HG03039 (cell line): ENCODE measurements at regions not wholly inside any gene's neighbourhood (a gene's known extent, or its start where the extent isn't known, plus 50 kb on each side); places are given as distances from the start of the nearest gene placed in this dataset.
"Not testable (repeated sequence)": the region's sequence is repeated elsewhere in the genome, so short reads cannot be mapped to it uniquely, and the experiment has no call there.

Experiments
- ATAC-seq: cut with Tn5 transposase; IDR thresholded peaks from one replicate; pipeline ENCODE4 v1.9.1; 2021; ENCODE audit warnings: mild to moderate bottlenecking, moderate library complexity; ENCODE audit not compliant: unreplicated experiment

DNA sequence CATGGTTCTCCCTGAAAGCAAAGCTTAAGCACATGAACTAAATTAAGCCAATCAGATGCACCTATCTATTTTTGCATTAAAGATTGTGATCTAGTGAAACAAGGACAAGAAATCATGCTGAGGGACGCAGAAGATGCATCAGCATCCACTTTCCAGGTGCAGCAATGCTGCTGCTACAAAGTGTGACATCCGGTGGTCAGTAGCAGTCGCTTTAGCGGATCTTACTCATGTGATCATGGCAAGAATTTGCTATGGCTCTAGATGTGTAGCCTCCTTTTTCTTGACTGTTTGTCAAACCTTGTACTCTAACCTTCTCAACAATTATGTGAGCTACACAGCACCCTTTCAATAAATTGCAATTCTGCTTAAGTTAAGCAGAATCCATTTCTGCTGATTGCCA is 126.8 kb upstream of the SMLR1 start:
- ATAC-seq, result no peak

DNA sequence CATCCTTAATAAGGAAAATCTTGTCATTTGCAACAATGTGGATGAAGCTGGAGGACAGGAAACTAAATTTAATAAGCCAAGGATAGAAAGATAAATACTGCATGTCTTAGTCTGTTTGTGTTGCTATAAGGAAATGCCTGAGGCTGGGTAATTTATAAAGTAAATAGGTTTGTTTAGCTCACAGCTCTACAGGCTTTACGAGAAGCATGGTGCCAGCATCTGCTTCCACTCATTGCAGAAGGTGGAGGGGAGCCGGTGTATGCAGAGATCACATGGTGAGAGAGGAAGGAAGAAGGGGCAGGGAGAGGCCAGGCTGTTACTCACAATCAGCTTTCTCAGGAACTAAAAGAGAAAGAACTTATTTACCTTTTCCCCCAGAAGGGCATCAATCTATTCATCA is 118.9 kb upstream of the SMLR1 start:
- ATAC-seq, result no peak

DNA sequence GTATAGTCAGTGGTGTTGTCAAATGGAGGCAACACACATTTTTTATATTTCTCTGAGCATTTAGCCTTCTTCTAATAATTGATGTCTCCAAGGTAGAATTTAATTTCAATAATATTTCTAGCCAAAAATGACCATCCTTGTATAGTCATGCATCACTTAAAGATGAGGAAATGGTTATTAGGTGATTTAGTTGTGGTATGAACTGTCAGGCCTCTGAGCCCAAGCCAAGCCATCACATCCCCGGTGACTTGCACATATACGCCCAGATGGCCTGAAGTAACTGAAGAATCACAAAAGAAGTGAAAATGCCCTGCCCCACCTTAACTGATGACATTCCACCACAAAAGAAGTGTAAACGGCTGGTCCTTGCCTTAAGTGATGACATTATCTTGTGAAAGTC is 115.6 kb upstream of the SMLR1 start:
- not testable (repeated sequence) for ATAC-seq

DNA sequence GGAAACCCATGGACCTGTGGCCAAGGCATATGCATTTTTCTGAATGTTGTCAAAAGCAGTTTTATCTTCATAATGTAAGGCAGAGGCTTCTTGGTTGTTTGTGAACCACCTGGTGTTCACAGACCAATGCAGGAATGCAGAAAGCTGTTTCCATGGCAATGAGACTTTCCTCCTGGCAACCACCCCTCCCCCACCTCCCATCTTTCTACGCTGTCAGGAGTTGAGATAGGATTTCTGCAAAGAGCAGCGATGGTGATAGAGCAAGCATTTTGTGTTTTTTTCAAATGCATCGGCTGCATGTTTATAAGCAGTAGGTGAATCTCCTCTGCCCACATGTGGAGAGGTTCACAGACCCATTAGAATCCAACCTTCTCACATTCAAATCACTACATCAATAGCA is 114.1 kb upstream of the SMLR1 start:
- ATAC-seq, result no peak

DNA sequence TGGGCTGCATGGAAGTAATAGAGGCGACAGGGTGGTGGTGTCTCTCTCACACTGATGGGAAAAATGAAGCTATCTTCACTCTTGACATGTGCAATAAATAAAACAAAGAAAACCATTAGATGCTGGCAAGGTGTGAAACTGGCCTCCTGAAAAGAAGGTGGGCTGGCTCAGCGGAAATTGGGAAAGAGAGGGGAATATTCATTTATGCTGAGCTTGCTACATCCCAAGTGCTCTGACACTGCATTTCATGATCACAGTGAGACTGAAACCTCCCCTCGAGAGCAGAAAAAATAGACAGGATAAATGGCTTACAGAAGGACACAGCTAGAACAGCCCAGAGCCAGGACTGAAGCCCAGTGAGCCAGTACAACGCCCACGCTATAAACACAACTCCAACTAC is 112.1 kb upstream of the SMLR1 start:
- no peak for ATAC-seq

DNA sequence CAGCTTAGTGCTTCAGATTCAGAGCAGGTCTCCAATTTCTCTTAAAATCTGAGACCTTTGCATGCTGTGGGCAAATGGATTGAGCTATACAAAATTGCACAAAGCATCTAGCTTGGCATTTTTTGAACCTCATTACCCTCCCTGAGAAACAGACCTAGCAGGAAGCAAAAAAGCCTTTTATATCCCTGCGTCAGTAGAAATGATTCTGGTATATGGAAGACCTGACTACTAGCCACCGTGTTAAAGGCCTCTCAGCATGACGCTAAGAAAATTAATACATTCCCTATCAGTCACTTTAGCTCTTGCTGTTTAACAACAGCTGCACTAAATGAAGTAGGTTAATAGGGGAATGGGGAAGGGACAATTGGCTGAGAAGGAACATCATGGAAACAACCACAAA is 110.7 kb upstream of the SMLR1 start:
- ATAC-seq, result no peak

DNA sequence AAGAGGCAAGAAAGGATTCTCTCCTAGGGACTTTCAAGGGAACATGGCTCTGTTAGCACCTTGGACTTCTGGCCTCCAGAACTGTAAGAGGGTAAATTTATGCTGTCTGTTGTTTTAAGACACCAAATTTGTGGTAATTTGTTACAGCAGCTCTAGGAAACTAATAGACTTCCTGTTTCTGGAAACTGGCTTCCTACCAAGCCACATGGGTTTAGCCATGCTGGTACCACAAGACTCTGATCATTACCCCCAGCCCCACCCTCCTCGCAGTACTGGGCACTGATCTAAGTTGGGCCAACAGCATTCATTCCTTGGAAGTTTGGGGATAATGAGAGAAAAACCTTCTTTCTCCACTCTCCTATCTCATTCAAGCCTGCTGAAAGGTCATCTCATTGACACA is 109.5 kb upstream of the SMLR1 start:
- ATAC-seq, result no peak

DNA sequence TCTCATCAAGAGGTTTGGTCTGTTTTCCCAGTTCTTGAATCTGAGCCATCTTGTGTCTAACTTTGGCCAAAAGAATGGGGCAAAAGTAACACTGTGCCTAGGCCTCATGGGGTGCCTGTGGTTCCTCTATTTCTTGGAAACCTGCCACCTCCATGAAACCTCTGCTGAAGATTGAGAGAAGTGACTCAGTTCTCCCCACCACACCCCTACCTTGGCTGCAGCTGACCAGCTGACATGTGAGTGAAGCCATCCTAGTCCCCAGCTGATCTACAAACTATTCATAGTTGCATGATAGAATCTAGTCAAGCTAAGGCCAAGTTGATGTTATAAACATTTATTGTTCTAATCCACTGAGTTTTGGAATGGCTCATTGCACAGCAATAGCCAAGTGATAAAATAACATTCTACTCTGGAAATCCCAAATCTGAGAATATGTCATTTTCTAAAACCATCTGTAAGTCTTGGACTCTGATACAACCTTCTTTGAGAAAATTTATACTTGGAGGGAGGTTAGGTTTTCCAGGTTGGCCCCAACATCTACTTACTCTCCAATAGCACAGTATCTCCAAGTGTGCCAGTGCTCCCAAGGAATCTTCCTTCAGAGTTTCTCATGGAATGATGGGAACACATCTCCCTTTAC is 107.0 kb upstream of the SMLR1 start:
- no peak for ATAC-seq

DNA sequence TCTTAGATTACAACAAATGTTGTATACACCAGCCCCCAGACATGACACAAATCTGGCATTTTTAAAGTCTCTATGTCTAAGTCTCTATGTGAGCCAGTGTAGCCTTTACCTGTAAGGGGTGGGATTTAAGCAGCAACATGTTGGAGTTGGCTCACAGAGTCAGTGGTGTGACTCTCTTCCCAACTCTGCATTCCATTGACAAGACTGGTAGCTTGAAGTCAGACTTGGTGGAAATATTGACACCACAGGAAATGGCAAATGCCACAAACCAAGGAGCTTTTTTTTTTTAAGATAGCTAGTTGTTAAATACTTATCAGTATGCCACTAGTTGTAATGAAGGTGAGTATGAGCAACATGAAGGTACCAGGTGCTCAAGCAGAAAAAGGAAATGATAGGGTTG is 103.1 kb upstream of the SMLR1 start:
- ATAC-seq, result no peak

DNA sequence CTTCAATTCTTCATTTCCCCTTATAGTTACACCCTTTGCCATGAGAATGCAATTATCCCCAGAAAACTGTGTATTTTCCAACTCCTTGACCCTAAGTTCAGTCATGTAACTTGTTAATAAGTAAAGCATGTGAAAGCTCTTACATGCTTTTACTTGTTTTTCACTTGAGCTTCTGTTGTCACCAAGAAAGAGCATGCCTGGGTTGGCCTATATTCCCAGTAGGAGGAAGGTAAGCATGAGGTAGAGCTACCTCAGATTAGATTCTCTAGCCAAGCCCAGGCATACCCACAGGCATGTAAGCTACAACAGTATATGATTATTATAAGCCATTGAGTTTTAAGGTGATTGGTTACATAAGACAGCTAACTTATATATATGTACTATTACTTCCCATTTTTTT is 101.7 kb upstream of the SMLR1 start:
- ATAC-seq, result no peak

DNA sequence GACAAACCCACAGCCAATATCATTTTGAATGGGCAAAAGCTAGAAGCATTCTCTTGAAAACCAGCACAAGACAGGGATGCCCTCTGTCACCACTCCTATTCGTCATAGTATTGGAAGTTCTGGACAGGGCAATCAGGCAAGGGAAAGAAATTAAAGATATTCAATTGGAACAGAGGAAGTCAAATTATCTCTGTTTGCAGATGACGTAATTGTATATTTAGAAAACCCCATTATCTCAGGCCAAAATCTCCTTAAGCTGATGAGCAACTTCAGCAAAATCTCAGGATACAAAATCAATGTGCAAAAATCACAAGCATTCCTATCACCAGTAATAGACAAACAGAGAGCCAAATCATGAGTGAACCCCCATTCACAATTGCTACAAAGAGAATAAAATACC is 99.1 kb upstream of the SMLR1 start:
- ATAC-seq, result not testable (repeated sequence)

DNA sequence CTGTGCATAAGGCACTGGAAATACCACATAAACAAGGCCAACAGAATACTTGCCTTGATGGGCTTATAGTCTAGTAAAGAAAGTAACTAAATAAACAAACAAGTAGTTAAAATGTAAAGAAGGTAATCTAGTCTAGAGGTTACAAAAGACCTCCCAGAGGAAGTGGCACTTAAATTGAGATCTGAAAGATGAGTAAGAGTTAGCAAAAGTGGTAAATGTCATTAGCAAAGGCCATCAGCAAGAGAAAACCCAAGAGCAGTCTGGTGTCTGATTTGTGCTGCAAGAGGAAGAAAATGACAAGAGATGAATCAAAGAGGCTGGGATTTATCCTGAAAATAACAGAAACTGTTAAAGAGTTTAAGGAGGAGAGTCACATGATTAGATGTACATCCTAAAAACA is 96.6 kb upstream of the SMLR1 start:
- no peak for ATAC-seq

DNA sequence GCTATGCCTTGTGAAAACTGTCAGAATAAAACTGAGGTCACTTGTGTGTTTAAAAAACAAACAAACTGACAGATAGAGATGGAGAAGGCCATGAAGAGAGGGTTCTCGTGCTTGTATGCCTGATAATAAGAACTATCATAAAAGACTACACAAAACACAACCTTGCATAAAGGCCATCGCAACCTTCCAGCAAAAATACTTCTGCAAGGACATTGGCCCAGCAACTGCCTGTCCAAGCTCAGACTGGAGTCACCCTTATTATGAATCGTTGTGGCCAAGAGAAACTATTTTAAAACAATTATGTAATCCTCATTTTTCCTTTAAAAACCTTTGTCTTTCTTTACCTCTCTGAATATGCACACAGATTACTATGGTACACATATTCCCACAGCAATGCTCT is 93.0 kb upstream of the SMLR1 start:
- ATAC-seq, result no peak

DNA sequence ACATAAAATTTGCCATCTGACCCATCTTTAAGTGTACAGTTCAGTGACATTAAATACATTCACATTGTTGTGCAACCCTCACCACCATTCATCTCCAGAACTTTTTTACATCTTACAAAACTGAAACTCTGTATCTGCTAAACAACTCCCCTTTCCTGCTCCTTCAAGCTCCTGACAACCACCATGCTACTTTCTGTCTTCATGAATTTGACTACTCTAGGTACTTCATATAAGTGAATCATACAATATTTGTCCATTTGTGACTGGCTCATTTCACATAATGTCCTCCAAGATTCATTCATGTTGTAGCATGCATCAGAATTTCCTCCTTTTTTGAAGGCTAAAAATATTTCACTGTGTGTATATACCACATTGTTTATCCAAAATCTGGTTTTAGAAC is 86.9 kb upstream of the SMLR1 start:
- ATAC-seq, result no peak

DNA sequence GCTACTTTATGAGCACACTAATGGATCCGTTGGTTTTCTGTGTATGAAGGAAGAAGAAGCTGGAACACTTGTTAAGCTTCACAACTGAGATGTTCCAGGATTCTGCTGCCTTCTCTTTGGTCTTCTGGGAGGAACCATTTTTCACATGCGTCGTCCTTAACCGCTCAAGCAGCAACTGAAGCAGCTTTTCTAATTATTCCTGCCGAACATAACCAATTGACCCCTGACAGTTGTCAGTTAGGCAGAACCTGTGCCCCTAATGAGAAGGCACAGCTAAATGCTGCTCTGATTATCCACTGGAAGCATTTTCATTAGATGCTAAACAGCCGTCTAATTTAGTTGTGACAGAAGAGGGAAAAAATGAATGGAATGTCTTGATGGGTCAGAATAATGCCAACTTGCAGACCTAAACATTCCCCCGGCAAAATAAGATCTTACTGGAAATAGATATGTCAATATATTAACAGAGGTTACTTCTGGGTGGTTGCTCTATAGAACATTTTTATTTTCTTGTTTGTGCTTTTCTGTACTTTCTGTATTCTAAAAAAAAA is 85.0 kb upstream of the SMLR1 start:
- no peak for ATAC-seq

DNA sequence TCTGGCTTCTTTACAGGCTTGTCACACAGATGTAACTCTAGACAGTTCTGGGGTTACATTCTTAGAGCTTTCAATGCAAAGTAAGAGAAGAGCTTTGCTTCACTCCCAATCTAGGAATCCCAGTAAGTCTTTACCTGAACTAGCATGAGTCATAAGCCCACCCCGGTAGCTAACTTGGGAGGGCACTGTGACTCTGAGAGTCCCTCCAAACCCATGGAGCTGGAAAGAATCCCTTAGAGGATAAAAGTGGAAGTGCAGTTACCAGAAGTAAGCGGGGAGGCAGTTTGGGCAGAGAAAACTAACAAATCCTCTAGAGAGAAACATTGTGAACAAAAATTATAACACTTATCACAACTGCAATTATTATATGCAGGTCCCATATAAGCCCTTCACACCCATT is 84.0 kb upstream of the SMLR1 start:
- no peak for ATAC-seq

DNA sequence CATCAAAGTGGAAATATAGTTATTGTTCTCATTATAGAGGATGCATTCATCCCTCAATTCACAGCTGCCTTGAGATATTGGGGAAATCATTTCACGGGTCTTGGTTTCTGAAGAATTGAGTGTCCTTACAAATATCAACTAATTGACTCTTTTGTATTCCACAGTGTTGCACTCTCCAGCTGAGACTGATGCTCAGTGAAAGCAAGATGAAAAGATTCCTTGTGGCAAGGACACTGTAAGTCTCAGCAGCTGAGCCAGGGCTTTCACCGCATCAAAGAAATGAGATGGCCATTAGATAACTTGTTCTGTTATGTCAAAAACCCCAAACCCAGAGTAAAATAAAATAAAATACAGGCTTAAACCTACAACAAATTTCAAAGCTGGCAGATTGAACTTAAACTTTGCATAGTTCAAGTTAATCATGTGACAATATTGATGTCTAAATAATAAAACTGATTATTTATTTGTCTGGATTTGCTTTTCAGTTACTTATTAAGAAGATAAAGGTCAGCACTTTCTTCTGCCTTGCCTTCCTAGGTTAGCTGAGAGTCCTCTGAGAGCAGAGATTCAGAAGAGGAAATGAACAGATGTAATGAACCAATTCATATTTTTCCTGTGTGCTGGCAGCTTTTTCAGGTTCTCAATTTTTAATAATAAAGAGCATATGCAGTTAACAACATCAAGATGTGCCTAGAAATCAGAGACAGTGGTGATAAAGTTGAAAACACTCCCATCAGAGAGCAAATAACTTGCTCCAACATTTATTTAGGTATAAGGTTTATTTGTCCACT is 82.4 kb upstream of the SMLR1 start:
- no peak for ATAC-seq

DNA sequence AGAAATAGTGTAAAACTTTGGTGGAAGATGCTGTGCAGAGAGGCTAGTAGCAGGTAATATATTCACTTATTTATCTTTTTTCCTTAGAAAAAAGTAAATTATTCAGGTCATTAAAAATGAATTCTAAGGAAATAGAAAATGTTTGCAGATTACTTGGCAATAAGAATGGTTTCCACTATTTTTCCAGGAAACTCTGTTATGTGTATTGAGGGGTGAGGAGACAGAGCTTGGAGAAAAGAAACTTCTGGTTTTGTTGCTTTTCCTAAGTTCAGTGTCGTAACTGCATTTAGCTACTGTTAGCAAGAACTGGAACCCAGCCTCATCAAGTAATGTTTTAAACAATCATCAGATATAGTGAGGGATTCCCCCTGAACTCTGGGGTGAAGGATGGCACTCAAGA is 79.2 kb upstream of the SMLR1 start:
- no peak for ATAC-seq

DNA sequence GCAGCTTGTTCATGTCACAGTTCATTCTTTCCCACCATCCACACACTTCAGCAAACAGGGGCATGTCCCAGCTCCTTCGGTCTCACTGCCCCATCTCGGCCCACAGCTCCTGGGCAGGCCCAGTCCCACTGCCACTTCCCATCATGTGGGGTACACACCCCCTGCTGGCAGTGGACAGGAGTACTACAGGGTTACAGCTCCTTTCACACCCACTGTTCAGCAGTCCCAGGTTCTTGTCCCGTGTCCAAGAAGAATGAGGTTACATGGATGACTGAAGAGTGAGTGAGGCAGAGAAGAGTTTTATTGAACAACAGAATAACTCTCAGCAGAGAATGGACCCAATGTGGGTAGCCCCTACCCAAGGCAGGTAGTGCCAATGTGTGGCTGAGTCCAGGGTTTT is 77.8 kb upstream of the SMLR1 start:
- no peak for ATAC-seq

DNA sequence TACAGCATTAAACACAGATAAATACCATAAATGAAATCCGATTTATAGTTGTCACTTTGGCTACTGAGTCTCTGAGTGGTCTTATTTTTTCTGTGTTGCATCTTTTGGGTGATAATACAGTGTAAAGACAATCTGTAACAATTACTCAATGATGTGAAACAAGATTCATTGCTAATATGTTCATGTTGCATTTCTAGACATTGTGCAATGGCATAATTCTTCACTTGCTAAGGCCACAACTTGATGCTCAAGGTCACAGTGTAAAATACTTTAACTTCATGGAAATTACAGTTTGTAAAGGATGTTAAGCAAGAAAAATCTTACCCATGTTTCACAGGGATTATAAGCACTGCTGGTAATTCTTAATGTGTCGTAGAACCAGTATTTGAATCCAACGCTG is 74.9 kb upstream of the SMLR1 start:
- ATAC-seq, result no peak

DNA sequence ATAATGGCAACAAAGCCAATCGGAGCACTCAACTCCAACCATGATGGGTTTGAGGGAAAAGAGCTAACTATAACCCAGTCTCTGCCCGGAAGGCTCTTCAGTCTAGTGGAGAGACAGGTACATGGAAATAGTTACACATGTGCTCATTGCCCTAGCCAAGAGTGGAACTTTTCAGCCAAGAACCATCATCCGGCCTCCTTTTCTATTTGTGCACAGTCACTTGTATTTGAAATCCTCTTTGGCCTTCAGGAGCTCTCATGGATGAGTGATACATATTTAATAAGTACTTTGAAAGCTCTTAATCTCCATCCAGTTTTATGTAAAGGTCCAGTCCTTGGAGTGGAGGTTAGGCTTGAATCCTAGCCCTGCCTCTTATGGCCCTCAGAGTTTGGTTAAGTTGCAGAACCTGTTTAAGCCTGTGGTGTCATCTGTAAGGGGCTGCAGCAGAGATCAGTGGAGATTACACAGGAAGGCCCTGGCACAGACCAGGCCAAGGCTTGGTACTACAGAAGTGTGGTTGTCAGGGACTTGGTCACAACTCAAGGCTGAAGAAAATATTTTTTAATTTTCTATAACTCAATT is 72.3 kb upstream of the SMLR1 start:
- no peak for ATAC-seq

DNA sequence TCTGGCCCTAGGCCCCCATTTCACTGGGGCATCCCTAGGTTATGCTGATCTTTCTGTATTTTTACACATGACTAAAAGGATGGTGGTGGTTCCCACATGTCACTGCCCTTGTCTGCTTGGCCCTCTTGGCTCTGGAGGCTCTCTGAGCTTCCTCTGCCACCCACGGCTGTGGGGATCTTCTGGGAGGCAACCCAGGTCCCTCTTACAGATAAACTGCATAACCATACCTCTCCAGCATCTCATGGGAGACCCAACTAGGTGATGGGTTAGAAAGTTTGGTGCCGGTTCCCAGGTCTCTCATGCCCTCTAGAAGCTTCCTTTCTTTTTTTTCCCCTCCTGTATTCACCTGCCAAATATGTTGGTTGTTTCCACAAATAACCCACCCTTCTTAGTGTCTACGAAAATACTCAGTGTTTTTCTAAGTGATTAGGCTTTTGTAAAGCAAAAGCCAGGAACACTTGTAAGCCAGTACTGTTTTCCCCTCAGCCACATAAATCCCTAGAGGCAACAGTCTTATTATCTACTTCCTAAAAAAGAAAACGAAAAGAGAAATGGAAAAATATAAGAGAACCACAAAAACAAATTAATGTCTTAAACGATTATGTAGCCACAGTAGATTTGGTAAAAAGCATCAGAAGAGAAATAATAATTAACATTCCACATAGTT is 71.7 kb upstream of the SMLR1 start:
- no peak for ATAC-seq
